ENCODE measurements at regions not wholly inside any gene's neighbourhood (a gene's known extent, or its start where the extent isn't known, plus 50 kb on each side); places are given as distances from the start of the nearest gene placed in this dataset.

DNA sequence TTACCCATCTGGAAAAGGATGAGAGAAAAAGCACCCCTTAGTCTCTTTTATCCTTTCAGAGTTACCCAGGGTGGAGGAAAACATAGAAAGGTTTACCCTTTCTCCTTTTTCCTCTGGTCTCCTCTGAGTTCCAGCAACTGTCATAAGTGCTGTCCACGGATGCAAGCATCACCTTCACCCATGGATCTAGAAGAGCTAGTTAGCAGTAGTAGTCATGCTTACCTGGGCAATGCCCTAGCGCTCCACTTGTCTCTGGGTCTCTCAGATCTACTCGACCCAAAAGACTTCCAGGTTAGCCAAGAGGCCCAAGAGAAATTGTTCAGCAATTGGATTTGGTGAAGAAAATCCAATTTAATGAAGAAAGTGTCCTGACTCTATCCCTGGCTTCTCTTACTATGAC, 656.2 kb upstream of the PTPRD start:
- DNase-seq (ENCODE audit: extremely low read depth, low read depth) = no peak
- TF ChIP-seq, protein P1, sequence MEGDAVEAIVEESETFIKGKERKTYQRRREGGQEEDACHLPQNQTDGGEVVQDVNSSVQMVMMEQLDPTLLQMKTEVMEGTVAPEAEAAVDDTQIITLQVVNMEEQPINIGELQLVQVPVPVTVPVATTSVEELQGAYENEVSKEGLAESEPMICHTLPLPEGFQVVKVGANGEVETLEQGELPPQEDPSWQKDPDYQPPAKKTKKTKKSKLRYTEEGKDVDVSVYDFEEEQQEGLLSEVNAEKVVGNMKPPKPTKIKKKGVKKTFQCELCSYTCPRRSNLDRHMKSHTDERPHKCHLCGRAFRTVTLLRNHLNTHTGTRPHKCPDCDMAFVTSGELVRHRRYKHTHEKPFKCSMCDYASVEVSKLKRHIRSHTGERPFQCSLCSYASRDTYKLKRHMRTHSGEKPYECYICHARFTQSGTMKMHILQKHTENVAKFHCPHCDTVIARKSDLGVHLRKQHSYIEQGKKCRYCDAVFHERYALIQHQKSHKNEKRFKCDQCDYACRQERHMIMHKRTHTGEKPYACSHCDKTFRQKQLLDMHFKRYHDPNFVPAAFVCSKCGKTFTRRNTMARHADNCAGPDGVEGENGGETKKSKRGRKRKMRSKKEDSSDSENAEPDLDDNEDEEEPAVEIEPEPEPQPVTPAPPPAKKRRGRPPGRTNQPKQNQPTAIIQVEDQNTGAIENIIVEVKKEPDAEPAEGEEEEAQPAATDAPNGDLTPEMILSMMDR (IDR thresholded peaks at IDR 0.05; ENCODE audit: low read depth, low read length, missing control alignments) = no peak
- no peak overlapping the region for H3K4me3 ChIP-seq (replicated peaks; ENCODE audit: low read depth, low read length)

DNA sequence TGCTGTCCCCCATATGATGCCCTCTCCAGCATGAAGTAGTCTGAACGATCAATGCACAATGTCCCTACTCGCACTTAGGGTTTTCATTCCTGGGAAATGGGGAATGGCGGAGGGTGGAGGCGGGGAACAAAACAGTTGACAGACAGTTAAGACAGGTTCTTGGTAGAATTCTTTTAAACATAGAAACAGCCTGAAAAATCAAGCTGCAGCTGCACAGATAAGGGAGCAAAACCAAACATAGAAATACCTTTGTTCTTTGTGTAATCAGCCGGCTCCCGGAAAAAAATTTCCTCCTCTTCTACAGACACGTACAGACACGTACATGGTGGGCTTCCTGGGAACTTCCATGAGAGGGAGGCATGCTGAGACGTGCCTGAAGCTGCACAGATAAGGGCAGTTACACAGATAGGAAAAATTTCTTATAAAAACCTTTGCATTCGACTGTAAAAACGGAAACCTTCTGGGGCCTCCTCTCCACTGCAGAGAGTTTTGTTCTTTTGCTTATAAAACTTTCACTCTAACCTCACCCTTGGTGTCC, 662.4 kb upstream of the PTPRD start:
- TF ChIP-seq, protein P1 (IDR thresholded peaks at IDR 0.05; ENCODE audit: low read depth, low read length, missing control alignments) = no peak
- H3K4me3 ChIP-seq (replicated peaks; ENCODE audit: low read depth, low read length) = no peak overlapping the region
- DNase-seq (ENCODE audit: extremely low read depth, low read depth) = no peak

DNA sequence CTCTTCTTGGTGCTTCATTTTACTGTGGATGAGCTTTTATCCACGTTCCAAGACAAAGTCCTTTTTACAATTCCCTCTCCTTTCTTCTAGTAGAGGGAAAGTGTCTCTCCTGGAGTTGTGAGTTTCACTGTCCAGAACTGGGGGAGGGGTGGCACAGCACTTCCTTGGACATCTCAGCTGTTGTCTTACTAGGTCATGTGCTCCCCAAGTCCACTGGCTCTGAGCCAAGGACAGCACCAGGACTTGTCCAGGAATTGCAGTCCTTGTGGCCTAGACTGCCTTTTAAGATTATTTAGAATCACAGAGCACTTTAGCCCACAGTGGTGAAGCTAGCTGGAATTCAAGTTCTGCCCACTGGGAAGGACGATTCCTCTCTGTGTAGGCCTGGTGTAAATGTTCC, 700.2 kb upstream of the PTPRD start:
- no peak overlapping the region for H3K4me3 ChIP-seq (replicated peaks; ENCODE audit: low read depth, low read length)
- no peak for DNase-seq (ENCODE audit: extremely low read depth, low read depth)
- TF ChIP-seq, protein P1 (IDR thresholded peaks at IDR 0.05; ENCODE audit: low read depth, low read length, missing control alignments) = no peak

DNA sequence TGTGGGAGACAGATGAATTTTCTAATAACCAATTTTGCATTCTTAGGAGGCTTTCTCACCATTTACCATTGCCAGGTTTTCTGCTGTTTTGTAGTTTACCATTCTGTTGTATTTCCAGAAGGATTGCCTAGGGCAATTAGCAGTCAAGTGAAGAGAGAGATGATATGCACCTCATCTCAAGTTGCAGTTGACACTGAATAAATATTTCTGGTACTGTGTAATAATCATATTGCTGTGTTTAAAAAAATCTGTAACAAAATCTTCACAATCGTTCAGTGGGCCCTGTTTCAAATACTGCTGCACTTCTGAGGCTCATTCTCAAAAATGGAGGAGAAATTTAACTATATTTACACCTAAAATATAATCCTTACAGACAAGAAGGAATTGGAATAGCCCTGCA, 706.1 kb upstream of the PTPRD start:
- no peak overlapping the region for H3K4me3 ChIP-seq (replicated peaks; ENCODE audit: low read depth, low read length)
- TF ChIP-seq, protein P1 (IDR thresholded peaks at IDR 0.05; ENCODE audit: low read depth, low read length, missing control alignments) = no peak
- no peak for DNase-seq (ENCODE audit: extremely low read depth, low read depth)

DNA sequence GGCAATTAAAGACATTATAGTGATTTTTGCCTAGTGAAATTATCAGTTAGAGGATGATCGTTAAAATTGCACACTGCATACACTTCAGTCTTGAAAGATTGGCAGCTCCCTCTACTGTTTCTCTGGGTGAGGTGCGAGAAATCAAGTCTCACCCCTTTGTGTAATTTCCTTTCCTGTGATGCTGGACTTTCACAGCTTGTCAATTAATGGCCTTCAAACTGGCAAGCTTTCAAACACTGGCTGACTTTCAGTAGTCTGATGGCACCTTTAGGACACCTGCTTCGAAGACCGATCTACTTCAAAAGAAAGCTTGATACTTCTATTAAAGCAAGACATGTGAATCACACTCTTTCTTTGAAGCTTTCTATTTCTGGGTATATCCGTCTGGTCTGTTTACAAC, 706.7 kb upstream of the PTPRD start:
- TF ChIP-seq, protein P1 (IDR thresholded peaks at IDR 0.05; ENCODE audit: low read depth, low read length, missing control alignments) = no peak
- H3K4me3 ChIP-seq (replicated peaks; ENCODE audit: low read depth, low read length) = no peak overlapping the region
- no peak for DNase-seq (ENCODE audit: extremely low read depth, low read depth)

DNA sequence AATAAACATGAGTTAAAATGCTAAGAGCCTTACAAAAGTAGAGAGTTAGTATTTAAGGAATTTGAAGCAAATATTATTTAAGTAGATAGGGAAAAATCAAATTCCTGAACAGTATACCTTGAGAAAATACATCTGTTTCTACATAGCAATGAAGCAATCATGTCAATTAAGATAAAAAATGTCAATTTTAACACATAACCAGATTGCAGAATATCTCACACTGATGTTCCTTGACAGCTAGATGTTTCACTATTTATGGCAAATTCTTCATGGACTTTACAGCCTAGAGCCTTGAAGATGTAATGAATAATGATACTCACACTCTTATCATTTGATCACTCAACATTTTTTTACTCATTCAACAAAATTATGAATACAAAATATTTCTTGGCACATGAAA, 708.2 kb upstream of the PTPRD start:
- TF ChIP-seq, protein P1 (IDR thresholded peaks at IDR 0.05; ENCODE audit: low read depth, low read length, missing control alignments) = no peak
- no peak for DNase-seq (ENCODE audit: extremely low read depth, low read depth)
- no peak overlapping the region for H3K4me3 ChIP-seq (replicated peaks; ENCODE audit: low read depth, low read length)

DNA sequence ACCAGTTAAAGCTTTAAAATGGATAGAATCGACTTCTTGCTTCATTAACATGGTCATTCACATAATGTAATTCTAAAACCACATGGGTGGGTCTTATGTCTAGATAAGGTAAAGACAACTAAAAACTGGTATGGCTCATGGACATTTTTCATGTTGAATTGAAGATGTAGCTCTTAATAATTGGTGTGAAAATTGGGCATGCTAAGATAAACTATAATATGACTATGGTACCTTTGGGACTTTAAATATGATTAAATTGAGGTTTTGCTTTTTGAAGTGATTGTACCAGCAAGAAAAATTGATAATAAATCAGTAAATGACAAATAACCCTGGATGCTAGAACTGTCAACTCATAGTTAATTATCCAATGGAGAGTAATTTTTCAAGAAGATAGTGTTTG, 710.7 kb upstream of the PTPRD start:
- TF ChIP-seq, protein P1 (IDR thresholded peaks at IDR 0.05; ENCODE audit: low read depth, low read length, missing control alignments) = no peak
- H3K4me3 ChIP-seq (replicated peaks; ENCODE audit: low read depth, low read length) = no peak overlapping the region
- no peak for DNase-seq (ENCODE audit: extremely low read depth, low read depth)

Measured in HFF-Myc (cell line).